Stimulated activated CD4-positive, alpha-beta T cell treated with anti-CD3 and anti-CD28 coated beads, Interleukin-12 subunit alpha, Interleukin-12 subunit beta, amount 100 ng/mL, for 24 hours (primary cell): ENCODE measurements at regions not wholly inside any gene's neighbourhood (a gene's known extent, or its start where the extent isn't known, plus 50 kb on each side); places are given as distances from the start of the nearest gene placed in this dataset.

Source experiments
- DNase-seq, 2 experiments: peaks; one replicate each; pipeline ENCODE4 v3.0.0-alpha.2; 2020; ENCODE audit warnings: low read depth in 2 of 2

DNA sequence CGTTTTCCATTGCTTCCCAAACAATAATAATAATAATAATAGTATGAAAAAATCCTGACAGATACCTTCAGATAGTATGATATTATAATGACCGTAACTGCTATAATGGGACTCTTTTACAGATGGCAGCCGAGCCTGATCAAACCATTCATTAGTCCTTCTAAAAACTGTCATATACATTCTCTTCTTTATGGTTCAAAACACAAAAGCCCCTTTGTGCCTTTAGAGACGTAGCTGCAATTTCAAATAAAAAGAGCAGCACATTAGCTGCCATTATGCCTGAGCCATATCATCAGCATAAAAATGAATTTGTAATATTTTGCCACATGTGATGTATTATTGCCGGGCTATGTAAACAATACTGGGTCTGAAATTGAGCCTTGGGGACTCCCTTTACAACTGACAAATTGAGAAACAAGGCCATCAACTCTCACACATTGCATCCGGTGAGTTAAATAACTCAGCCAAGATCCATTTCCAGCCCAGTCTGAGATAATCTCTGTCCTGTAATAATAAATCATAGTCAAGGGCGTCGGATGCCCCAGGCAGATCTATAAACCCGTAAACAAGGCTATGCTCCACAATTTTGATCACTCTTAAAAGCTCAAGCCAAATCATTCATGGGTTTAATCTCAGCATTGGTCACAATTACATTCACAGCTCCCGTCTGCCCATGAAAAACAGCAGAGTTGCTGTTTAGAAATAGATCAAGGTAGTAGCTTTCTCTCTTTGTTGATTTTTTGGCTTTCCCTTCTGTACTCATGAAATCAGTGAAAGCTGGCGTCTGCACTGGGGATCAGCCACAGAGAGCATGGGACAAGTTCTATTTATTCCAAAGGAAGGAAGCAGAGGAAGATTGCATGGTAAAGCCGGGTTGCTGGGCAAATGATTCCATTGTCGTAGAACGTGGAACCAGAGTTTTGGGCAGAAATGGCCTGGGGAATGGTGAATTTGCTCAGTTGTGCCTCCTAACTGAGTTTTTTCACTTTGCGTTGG lies 150.1 kb upstream of the BMPER start:
- DNase-seq = no peak

DNA sequence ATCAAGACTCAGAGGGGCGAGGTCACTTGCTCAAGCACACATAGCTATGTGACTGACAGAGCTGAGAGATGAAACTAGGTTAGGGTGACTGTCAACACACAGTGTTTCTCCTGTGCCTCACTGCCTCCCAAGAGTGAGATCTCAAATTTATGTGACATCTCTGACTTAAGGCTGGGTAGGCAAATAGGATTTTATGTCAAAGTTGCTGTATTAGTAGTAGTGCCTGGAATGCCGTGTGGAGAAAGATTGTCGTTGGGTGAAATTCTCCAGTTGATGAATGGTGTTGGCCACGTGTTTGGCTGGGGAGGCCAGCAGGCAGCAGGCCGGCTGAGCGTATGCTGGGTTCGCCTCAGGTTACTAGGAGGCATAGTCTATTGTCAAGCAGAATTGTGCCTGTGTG lies 148.3 kb upstream of the BMPER start:
- no peak for DNase-seq

DNA sequence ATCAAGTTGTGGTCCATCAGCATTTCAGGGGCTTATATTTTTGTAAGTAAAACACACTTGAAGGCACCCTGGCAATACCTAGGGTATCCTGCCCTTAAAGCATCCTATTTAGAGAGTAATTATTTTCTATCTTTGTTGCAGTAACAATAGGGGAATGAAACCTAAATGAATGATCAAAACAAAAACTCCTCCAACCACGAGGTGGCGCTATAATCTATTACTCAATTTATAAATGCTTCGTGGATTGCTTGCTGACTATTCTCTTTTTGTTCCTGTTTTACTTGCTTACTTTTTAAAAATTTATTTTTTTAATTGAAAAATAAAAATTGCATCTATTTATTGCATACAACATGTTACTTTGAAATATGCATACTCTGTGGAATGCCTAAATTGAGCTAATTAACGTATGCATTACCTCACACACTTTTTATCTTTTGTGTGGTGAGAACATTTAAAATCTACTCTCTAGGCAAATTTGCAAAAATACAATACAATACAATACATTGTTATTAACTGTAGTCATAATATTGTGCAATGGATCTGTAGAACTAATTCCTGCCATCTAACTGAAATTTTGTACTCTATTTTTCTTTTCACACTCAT lies 147.7 kb upstream of the BMPER start:
- DNase-seq = peak in 1 of 2 experiments; percentile 14

DNA sequence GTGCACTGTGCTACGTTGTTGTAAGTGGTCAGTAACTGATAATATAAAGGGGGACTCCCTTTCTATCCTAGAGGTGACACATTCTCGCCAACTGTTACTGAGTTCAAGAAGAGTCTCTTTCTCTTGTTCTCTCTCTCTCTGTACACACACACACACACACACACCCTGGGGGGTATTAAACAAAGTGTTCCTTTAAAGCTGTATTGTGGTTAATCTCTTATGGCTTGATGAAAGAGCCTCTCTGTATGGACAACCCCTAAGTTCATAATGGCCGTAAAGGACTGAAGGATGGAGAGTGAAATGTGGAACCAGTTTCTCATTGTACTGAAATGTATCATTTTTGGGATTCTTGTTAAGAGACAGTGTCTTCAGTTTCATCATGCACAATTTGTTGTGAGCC lies 145.2 kb upstream of the BMPER start:
- no peak for DNase-seq

DNA sequence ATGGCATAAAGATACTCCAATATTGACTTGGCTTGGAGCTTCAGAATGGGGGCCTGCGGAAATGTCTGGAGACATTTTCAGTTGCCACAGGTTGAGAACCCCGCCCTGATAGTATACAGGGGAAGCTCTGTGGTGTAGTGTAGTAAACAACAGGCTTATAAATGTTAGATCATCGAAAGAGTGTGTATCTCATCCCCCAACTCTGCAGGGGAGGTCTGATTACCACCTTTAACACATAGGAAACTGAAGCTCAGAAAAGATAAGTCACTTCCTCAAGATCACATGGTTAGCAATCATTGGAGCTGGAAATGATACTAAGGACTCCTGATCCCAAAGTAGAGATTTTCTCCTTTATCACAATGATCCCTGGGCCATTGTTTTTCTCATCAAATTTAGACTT lies 144.5 kb upstream of the BMPER start:
- DNase-seq = no peak

DNA sequence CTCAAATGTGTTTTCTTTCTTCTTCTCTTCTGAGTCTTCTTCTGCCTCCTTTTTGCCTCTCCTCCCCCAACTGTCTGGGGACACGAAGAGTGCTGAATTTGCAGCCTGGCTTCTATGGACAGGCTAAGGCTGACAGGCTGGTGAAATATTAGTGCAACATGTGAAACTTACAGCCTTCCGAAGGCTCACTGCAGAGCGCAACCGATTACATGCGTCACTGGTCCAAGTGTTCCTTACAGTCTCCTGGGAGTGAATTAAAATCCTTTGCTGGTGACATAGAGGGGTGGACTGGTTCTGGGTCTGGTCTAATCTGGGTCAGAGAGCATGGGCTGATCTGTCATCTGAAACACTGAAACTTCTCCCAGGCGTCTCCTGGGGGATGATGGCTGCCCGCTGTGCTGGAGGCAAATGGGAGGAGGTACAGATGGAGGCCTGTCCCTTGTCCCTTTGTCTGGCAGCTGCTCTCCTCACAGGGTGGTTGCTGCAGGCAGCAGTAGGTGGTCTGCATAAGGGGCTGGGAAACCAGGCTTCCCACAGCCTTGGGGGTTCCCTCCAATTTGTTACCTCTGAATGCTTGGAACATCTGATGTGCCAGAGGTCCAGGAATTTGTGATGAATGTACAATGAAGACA lies 143.8 kb upstream of the BMPER start:
- DNase-seq = no peak

DNA sequence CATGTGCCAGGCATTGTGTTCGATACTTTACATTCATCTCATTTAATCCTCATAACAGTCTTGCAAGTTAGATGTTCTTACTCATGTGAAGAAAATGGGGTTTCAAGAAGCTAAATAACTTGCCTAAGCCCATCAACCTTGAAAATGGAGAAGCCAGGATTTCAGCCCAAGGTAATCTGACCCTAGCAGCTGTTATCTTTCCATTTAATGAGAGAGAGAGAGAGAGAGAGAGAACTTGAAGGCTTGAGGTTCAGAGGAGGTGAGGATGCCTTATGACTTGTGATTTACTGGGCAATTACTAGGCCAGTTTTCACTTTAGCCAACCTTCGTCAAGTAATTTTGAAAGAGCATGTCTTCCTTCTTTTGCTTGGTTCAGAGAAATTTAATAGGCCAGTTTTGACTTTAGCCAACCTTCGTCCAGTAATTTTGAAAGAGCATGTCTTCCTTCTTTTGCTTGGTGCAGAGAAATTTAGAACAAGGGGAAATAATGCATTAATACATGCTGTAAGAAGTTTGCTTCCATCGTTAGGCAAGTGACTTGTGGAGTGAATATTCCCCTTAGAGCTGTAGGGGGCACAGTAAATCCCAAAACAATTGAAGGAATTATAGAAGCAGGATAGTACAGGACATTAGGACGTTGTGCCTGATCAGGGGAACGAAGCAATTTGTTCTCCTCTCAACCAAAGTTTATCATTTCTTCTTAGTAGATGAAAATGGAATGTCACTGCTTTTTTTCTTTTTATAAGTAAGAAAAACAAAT lies 143.0 kb upstream of the BMPER start:
- DNase-seq = no peak

DNA sequence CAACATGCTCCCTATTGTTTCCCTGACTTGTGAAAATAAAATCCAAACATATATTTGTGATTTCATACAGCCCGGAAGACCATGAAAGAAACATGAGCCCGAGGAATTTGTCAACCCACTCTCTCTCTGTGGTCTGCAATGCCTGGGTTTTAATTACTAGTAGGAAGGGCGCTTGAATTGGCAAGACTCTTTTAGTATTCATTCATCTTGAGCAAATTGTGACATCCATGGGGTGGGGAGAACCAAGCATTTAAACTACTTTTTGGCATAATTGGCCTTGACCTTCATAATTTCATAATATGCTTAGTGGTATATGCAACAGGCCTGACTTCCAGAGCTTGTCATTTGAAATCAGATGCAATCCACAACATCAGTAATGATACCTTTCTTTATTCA lies 142.4 kb upstream of the BMPER start:
- DNase-seq = no peak

DNA sequence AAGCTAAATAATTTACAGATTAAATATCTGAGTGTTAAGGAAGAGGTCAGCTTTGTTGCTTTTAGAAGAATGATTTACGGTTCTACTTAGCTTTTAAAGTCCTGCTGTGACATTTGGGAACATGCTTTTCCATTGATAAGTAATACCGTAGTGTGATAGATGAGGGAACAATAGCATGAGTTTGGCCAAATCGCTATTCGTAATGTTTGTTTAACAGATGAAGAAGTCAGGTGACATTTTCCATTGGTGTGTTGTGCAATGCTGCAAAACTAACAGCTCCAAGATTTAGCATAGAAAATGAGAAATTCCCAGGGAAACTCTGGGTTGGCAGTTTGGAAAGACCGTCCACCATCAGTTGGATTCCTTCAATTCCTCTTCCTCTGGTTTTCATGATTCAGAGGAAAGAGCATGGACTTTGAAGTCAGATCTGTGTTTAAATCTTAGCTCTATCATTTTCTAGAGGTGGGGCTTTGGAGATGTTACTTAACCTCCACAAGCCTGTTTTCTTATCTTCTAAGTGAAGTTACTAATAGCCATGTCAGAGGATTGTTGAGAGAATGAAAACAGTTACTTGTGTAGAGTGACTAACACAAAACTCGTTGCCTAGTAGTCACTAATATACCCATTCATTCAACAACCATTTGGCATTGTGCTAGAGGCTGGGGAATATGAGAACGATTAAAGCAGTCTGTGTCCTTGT lies 140.4 kb upstream of the BMPER start:
- no peak for DNase-seq

DNA sequence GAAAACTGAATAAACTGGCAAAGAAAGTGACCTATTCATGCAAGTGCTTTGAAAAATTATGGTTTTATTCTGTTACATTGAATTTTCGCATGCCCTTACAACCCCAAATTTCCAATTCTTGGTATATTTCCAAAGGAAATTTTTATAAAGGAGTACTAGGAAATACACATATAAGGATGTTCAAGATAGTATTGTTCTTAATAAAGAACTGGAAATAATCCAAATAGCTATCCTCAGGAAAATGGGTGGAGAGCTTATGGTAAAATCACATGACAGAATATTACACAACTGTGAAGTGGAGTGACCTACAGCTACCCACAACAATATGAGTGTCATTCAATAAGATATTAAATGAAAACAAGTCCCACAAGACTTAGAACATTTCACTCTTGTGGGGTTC lies 138.9 kb upstream of the BMPER start:
- DNase-seq = no peak

DNA sequence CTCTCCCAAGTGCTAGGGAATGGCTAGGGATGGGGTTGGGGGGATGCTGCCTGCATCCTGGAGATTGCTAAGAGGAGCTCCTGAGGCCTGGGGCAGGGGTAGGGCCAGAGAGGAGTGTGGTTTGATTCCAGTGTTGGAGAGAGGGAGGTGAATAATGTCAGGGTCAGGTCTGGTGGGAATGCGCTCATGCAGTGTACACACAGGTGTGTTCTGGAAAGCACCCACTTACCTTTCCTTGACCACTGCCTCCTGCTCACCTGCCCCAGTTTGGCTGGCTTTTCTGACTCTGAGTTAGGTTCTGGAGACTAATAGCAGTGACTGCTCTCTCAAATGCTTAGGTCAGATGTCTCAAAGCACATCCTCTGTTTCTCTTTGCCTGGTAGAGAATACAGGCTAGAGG lies 135.4 kb upstream of the BMPER start:
- no peak for DNase-seq

DNA sequence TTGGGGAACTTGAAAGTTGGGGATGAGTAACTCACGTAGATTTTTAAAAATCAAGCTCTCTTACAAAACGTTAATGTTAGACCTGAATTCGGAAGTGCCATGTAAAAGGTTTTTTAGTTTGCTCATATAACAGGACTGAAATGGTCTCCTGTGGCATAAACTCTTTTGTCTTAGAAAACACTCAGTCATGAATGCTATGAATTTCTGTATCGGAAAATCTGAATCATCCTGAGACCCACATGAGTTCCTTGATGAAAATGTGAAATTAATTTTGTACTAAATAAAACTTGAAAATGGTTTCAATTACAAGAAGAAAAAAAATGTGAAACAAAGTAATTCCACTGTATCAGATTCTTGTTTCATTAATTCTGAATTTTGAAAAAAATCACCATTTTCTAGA lies 134.8 kb upstream of the BMPER start:
- DNase-seq = no peak

DNA sequence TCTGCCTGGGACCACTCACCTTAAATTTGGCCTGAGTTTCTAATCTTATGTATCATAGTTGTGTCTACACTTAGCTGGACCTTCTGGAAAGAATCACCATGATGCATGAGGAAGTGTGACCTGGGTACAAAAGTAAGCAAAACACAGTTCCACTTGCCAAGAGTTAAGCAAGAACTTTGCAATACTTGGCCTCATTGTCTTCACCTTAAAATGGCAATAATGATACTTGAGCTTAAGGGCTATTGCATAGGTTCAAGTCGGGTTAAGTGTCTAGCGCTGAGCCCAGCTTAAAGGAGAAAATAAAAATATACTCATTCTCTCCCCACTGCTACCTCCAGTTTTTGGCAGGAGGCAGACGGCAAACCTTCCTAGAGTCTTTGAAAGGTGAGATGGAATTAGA lies 133.9 kb upstream of the BMPER start:
- no peak for DNase-seq

DNA sequence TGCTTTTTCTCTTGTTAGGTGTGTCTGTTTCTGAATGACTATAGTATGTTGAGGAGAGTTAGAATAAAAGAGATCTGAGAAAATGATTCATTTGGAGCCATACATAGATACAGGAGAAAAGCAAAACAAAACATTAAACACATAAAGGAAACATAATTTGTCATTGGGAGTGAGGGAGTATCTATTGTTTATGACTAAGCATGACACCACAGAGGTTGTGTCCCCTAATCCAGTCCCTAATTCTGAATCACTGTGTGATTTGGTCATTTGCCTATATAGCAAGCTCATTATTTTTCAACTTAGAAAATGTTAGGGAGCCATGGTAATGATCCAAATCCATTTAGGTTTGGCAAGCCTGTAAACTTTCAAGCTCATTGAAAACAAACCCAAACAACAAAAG lies 132.3 kb upstream of the BMPER start:
- no peak for DNase-seq

DNA sequence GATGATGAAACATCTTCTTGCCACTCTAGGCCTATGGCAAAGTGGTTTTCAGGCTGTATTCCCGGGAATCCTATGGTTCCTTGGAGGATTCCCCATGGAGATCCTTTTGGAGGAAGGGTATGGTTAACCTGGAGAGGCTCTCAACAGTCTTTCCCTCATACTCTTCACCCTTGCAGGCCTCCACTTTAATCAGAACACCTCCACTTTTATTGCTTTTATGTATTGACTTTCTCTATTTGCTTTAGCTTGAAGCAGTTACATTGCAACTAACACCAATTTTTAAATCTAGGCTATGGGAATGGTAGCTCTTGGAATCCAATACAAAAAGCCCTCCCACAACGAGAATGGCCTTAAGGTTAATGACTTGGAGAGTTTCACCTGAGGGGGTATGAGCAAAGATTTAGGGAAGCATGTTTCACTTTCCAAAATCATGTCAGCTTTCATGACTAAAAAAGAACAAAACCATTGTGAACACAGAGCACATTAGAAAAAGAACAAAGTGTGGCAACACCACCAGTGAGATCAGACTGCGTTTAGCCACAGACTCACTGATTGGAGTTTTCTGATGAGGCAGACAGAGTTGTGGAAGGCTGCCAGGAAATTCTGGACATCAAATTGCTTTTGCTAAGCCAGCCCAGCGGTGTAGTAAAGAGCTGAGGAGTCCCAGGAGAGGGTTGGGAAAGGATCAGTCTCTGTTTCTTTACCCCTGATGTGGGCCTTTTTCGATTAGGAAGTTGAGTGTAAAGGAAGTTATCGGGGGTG lies 130.4 kb upstream of the BMPER start:
- no peak for DNase-seq

DNA sequence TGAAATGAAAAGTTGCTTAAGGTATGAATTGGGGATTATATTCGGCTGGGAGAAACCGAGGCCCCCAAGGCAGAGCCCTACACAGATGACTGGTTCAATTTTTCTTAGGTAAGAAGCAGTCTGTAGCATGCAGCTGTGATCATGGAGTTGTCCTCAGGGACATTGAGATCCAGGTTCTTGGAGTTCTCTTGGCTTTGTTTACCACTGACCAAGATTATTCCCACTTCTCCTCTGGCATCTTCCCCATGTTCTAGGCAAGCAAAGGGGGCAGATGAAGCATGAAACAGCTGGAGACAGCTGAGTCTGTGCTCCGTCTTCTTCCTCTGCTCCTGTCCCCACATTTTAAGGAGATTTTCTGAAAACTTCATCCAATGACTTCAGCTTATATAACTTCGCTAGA lies 129.5 kb upstream of the BMPER start:
- no peak for DNase-seq

DNA sequence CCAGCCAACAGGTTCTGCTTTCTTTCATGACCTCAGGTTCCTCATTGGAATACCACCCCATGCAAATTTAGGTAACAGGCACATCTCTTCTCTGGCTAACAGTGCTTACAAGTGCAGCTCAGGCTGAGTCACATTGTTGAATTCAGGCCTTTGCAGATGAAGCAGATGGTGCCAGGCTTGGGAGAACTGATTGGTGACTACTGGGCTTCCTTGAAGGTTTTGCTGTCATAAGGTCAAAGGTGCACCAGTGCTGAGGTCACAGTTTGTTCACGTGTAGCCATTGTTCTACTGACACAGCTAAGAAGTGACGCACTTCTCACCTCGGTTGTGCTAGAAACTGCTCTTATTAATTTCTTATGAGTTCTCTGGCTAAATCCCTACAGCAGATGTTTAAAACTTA lies 128.6 kb upstream of the BMPER start:
- DNase-seq = no peak

DNA sequence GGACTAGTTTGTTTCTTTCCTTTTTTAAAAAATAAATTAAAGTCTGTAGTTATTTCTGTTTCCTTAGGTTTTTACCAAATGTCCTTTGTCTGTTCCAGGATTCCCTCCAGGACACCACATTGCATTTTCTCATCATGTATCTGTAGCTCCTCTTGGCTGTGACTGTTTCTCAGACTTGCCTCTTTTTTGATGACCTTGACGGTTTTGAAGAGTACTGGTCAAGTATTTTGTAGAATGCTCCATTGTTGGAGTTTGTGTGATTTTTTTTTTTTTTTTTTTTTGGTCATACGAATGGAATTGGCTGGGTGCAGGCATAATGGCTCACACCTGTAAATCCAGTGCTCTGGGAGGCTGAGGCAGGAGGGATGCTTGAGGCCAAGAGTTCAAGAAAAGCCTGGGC lies 127.1 kb upstream of the BMPER start:
- no peak for DNase-seq

DNA sequence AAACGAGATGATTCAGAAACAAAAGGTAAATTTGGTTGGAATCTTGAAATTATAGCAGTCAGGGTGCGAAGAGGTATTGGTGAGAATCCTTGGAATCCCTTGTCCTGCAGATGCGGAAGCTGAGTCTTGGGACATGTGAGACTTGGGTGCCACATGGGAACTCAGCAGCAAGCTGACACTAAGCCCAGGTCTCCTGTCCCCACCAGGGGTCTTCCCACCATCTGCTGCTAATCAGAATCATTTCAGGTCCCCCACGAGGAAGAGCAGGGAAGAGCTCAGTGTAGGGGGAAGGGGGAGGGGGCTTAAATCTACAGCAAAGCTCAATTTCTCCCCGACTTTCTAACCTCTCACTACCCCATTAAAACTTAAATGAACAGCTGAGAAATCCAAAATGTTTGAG lies 126.1 kb upstream of the BMPER start:
- no peak for DNase-seq

DNA sequence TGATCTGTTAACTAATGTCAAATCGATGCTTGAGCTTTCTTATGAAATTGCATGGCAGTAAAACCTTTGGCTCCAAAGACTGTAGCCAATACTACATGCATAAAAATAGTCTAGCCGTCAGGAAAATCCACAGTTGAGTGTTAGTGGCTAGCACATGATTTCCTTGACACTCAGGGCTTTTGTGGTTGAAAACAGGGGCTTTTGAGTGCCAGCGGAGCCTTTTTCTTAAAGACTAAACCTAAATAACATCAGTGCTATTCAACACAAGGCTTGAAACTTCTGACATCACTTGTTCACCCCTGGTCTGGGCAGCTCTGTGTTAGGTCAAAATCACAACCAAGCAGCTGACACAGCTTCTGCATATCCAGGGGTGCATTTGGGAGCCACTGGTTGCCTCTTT lies 124.2 kb upstream of the BMPER start:
- no peak for DNase-seq

DNA sequence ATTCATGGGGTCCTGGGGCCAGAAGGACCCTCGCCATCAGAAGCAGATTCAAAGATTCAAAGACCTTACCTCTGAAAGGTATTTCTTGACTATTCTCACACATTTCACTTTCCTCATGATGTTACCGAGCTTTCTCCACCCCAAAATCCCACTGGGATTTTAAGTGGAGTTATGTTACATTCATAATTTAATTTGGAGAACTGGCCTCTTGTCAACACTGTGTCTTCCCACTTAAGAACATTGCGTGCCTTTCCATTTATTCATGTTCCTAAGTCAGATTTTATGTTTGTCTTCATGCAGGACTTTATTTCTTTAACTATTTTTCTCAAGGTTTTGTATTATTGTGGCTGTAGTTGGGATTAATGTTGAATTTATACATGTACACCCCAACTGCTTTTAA lies 123.5 kb upstream of the BMPER start:
- DNase-seq = no peak
